Epithelial cell of prostate (primary cell): ENCODE measurements at regions not wholly inside any gene's neighbourhood (a gene's known extent, or its start where the extent isn't known, plus 50 kb on each side); places are given as distances from the start of the nearest gene placed in this dataset.
"Not testable (repeated sequence)": the region's sequence is repeated elsewhere in the genome, so short reads cannot be mapped to it uniquely, and the experiment has no call there.

ENCODE experiments used
- DNase-seq: peaks from one replicate; pipeline ENCODE4 v3.0.0-alpha.2; 2011; ENCODE audit warnings: low read depth, low spot score
- H3K27ac ChIP-seq: fragments of 450-650 bp; 2 replicates; pipeline ENCODE4 v1.5.1; 2017; ENCODE audit warnings: mild to moderate bottlenecking

DNA sequence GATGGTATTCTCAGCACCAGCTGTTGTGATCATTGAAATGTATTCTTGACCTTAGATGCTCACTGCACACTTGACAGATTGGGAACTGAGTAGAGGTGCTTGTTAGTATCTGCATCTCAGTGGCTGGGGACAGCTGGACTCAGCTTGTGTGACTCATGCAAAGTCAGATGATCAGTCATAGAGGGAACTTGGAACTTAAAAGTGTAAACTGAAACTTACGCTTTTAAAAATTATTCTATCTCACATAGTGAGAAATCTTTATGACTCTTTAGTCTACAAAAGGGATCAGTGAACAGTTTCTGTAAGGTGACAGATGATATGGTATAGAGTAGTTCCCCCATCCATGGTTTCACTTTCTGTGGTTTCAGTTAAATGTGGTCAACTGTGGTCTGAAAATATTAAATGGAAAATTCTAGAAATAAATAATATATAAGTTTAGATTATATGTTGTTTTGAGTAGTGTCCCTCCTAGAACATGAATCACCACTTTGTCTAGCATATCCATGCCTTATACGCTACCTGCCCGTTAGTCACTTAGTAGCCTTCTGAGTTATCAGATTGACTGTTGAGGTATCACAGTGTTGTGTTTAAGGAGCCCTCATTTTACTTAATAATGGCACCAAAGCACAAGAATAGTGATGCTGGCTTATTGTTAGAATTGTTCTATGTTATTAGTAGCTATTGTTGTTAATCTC lies 135.6 kb upstream of the ZNF658 start:
- not testable (repeated sequence) for DNase-seq, H3K27ac ChIP-seq

DNA sequence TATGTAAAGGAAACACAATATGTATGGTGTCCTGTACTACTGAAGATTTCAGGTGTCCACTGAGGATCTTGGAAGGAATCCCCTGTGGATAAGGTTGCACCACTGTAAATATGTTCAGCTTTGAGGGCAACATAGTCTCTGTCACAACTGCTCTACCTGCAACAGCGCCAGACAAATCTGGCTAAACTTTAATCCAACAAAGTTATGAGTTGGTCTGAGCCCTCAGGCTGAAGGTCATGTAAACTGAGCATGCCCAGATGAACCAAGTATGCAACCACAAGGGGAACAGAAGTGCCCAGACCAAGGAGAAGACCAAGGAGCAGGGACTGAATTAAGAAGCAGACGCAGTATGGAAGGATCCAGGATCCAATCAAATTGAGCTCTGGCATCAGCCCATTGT lies 135.0 kb upstream of the ZNF658 start:
- not testable (repeated sequence) for DNase-seq, H3K27ac ChIP-seq

DNA sequence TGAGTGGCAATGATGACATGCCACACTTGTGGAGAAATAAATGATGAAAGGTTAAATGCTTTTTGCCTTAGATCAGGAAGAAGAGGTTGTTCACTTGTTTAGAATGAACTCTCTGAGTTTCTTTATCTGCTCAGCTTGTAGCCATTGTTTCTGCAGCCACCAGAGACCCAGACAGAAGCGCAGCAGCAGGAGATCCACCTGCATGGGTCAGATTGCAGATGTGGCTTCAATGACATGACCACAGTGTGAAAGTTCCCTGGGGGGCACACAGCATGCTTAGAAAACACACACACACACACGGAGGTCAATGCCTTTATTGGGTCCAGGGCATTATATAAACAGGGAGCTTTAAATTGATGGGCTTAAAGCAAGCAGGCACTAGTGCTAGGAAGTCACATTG lies 129.0 kb upstream of the ZNF658 start:
- DNase-seq, H3K27ac ChIP-seq: not testable (repeated sequence)

DNA sequence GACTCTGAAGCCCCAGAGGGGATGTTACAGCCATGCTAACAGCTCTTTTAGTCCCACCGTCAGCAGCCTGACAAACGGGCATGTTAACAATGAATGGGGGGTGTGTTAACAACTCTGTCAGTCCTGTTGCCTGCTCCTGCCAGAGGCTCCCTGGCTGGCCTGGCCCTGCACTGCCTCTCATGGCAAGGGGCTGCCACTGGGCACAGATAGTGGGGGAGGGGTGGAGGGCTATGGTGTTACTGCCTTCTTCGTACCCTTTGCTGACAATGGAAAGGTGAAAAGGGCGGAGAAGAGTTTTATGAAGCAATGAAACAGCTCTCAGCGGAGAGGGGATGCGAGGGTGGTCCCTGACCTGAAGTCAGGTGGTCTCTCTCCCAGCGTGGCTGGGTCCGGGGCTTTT lies 125.9 kb upstream of the ZNF658 start:
- DNase-seq, H3K27ac ChIP-seq: not testable (repeated sequence)

DNA sequence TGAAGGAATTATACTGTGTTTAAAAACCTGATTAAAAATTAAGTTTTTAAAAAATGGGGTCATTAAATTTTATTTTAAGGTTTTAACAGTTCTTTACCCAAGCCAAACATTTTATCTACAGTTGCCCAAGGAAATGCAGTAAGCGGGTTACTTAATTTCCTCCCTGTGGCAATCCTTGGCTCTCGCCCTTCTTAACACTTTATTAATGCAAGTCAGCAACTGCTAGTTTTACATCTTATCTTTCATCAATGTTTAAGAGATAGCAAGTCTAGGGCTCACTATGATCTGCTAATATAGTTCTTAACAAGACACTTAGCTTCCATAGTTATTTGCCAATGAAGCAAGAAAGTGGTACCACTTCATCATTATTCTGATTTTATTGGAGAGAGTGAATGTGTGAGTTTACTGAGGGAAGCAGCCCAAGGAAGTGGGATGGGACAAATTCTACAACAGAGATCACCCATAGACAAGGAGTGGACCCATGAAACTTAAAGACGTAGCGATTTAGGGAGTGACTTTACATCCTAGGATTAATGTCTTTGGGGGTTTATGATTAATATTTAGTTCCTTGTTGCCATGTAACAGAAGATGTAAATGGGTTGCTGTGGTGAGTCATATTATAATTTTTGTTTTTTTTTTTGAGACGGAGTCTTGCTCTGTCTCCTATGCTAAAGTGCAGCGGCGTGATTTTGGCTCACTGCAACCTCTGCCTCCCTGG lies 120.4 kb upstream of the ZNF658 start:
- DNase-seq, H3K27ac ChIP-seq: not testable (repeated sequence)

DNA sequence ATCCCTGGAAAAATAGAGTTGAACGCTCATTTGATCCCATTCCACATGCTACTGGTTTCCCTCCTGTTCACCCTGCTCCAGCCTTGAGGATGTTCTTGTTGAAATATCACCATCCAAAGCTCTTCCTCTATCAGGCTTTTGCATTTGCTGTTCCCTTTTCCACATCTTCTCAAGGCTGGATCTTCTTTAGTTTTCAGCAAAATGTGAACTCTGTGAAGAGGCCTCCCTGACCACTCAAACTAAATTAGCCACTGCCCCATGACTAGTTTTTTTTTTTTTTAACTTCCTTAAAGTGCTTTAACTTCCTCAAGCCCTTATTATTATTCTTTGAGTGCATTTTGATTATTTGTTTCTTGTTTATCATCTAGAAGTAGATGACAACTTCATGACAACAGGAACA lies 119.3 kb upstream of the ZNF658 start:
- H3K27ac ChIP-seq, DNase-seq: not testable (repeated sequence)

DNA sequence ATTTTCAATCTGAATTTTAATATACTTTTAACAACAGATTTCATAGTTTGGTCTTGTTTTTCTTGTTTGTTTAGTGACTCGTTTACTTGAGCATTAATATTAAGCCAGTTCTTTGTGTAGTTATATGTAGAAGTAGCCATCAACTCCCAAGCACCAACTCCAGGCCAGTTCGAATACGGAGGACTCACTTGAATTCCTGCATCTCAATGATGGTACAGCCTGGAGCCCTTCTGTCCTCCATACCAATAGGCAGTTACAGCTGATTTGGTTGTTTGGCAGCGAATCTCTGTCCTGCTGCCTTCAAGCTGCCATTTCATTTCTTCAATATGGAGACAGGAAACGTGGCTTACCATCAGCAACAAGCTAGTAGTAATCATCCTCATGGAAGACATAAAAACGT lies 118.5 kb upstream of the ZNF658 start:
- DNase-seq, H3K27ac ChIP-seq: not testable (repeated sequence)

DNA sequence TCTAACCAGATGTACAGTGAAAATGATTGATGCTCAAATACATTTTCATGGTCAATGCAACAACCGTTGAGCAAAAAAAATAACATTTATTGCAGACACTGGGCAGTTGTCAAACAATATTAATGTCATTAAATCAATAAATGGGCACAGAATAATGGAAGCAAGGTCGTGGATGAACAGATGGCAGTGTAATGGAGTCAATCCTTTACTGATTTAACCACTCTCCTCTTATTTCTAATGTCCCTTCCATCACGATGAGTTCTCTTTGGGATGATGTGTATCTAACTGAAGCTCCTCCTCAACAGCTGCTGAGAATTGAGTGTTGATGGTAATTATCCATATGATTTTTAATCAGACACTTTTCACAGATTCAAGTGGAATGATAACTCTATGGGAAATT lies 114.9 kb upstream of the ZNF658 start:
- DNase-seq, H3K27ac ChIP-seq: not testable (repeated sequence)

DNA sequence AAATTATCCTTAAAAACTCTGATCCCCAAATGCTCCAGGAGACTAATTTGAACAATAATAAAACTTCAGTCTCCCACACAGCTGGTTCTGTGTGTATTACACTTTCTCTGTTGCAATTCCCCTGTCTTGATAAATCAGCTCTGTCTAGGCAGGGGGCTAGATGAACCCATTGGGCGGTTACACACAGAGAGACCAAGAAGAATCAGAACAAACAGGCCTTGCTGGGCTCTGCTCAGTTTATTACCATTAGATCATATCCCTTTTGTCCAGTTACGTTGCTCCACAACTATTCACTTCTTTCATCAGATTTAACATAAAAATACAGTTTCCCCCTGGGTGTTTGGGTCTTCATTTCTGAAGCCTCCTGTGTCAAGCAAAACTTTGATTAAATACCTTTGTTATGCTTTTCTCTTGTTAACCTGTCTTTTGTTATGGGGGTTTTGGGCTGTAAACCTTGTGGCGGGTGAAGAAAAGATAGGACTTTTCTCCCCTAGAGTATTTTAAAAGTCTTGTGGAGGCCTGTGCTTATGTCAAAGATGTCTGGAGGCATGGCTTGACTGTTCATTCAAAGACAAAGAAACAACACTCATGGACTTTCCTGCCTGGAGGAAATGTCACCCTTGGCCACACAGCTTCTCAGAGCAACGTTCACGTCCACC lies 109.3 kb upstream of the ZNF658 start:
- not testable (repeated sequence) for DNase-seq, H3K27ac ChIP-seq

DNA sequence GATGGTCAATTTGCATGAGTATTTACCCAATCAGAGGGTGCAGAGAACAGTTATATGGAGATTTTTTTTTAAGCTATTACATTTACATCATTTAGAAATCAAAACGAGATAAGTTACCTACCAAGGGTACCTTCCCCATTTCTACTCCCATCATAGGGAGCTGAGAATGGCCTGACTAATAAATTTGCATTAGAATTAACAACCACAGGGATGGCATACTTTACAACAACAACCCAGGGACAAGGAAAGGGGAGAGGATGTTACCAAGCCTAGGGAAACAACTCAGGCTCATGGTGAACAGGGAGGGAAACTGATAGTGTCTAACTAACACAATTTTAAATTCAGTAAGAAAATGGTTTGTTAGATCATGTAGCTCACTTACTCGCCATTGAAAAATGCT lies 105.8 kb upstream of the ZNF658 start:
- not testable (repeated sequence) for H3K27ac ChIP-seq, DNase-seq

DNA sequence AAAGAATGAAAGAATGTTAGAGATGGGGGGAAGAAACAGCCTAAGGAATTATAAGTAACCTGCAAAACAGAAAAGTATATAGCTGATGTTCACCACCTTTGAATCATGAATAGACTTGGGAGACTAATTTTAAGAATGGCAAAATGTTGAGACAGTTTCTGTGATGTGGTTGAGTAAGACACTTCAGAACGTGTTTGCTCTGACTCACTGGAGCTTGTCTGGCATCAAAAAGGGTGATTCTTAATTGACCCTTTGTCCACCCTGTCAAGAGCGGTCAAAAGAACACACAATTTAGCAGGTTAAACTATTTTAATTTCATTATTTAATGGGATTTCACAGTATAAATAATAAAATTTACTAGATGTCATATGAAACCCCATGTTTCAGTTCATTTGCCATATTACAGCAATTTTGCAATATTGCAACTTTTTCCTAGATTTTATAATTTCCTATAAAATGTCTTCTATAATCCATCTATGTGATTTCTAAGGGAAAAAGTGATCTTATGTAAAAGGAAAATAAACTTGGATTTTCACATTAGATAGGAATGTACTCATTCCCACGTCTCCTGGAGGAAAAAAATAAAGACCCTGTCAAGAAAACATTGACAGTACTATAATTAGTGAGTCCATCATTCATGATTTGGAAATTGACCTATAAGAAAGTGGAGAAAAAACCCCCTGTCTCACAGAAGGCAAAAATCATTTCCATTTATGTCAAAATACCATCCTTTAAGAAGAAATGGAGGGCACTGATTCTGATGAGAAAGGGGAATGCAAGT lies 104.6 kb upstream of the ZNF658 start:
- H3K27ac ChIP-seq, DNase-seq: not testable (repeated sequence)

DNA sequence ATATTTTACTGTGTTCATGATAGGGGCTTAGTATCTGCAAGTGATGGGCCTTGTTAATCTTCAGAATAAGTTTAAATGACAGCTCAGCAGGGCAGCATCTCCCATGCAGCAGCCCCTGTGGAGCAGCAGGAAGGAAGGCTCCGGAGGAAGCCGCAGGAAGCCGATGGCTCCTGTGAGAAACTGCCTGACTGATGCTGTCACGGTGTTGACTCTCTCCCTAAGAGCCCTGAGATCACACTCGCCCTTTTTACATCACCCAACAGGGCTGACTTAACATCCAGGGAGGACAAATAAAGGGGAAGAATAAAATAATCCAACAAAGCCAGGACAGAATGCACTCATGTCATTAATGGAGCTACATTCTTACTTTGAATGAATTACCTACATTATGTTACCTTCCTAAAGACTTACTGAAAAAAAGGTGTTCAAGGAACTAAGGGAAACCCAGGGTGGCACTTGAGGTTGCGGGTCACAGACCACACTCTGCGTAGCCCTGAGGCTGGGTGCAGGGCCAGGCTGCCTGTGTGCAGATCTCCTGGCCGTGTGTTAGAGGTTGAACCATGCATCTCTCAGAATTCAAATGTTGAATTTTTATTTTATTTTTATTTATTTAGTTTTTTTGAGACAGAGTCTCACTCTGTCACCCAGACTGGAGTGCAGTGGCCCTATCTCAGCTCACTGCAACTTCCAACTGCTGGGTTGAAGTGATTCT lies 102.5 kb upstream of the ZNF658 start:
- not testable (repeated sequence) for H3K27ac ChIP-seq, DNase-seq

DNA sequence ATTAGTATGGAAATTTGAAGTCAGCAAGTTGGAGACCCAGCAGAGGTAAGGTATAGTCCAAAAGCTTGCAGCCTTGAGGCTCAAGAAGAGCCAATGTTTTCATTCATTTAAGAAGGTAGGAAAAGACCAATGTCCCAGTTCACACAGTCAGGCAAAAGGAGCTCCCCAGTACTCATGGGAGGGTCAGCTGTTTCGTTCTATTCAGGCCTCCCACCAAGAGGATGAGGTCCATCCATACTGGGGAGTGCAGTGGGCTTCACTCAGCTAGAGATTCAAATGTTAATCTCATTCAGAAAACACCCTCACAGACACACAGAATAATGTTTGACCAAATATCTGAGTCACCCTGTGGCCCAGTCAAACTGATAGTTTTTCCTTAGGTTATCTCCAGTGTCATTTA lies 96.9 kb upstream of the ZNF658 start:
- not testable (repeated sequence) for DNase-seq, H3K27ac ChIP-seq

DNA sequence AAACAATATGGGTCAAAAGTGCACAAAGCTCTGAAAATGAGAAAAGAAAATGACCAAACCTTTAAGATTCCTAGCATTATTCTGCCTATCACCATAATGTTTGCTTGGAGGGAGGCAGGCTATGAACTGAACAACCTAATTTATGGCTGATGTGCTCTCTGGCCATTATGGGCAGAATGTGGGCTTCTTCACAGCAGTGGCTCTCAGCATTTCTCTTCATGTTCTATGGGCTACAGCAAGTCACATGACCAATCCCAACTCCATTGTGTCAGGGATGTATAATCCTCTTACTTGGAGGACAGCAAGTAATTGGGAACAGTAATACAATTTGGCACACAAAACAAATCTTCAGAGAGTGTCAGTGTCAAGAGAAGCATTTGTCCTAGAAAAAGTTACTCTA lies 90.3 kb upstream of the ZNF658 start:
- not testable (repeated sequence) for DNase-seq, H3K27ac ChIP-seq

DNA sequence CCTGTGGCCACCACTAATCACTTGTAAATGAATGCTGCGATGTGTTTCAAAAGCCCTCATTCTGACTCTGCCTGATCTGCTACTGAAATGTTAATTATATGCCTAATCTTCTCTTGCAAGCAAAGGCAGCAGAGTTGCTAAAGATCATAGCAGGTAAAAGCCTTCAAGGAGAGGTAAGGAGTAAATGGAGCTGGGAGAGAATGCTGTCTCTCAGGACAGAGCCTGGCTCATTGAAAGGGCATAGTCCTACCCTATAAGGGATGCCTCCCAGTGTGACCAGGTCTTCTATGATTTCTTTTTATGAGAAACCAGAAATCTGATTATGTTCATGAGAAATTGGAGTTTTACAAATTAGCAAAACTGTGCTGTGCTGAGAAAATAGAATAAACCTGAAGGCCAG lies 88.2 kb upstream of the ZNF658 start:
- not testable (repeated sequence) for H3K27ac ChIP-seq, DNase-seq

DNA sequence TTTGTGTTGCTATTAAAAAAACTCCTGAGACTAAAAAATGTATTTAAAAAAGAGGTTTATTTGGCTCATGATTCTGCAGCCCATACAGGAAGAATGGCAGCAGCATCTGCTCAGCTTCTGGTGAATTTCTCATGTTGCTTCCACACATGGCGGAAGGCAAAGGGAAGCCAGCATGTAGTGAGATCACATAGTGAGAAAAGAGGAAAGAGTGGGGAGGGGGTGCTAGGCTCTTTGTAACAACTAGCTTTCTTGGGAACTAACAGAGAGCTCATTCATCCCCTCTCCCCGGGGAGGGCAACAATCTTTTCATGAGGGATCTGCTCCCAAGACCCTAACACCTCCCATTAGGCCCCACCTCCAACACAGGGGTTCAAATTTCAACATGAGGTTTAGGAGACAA lies 87.6 kb upstream of the ZNF658 start:
- not testable (repeated sequence) for H3K27ac ChIP-seq

DNA sequence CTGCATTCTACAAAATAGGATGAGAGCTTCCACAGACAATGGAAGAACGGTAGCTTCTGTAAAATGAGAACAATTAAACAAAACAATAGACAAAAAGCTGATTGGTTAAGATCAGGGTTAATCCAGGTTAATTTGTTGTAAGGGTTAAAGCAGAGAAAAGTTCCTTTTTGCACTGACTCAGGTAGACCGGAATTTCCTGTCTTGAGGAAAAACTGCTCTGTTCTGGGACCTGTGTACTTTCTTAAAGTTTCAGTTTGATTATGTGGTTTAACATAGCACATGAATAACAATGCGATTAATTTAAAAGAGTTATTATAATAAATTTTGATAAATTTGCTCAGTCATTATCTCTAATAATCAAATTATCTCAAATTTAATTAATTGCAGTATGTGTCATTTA lies 86.5 kb upstream of the ZNF658 start:
- not testable (repeated sequence) for DNase-seq, H3K27ac ChIP-seq

More for the DNA sequence above, 87.6 kb upstream of the ZNF658 start:
- DNase-seq: not testable (repeated sequence)

DNA sequence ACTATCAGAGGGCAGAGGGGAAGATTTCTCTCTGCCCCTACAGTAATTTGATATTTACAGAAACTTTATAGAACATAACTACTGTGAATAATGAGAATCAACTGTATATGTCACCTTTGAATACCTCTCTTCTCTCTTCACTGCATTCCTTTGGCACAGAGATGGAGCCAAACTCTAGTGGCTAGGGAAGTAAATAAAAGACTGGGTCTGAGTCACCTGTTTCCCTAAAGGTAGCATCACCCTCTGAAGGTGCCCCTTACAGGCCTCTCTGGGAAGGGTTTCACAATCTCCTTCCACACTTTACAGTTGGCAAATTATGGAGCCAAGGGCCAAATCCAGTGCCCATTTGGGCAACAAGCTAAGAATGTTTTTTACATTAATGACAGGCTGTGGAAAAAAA lies 81.0 kb upstream of the ZNF658 start:
- DNase-seq, H3K27ac ChIP-seq: not testable (repeated sequence)

DNA sequence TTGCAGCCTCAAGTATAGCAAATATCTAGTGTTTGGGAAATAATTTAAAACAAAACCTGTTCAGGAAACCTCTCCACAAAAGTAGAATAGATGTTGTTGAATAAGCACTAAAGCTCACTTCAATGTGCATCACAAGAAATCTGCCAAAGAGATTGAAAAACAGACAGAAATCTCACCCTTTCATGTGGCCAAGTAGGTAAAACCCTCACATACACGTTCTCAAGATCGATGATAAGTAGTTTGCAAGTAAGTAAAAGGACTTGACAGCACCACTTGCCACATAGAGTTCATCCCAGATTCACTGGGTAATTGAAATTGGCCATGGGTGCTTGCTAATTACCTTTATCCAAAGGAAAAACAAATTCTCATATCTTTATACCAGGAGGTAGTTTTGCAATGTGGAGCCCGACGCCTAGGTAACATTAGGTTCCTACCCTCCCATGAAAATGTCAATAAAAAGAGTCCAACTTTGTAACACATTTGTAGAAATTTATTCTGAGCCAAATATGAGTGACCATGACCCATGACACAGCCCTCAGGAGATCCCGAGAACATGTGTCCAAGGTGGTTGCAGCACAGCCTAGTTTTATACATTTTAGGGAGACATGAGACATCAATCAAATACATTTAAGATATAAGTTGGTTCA lies 80.4 kb upstream of the ZNF658 start:
- H3K27ac ChIP-seq, DNase-seq: not testable (repeated sequence)
